Esophagus squamous epithelium (tissue), 4 donors: ENCODE measurements at regions not wholly inside any gene's neighbourhood (a gene's known extent, or its start where the extent isn't known, plus 50 kb on each side); places are given as distances from the start of the nearest gene placed in this dataset.

Source experiments
- POLR2A ChIP-seq, 4 donors: fragments of 450-650 bp; IDR thresholded peaks; one replicate each; pipeline ENCODE4 v1.6.1; 2017; ENCODE audit warnings: antibody characterized with exemption in 4 of 4, mild to moderate bottlenecking in 4 of 4, moderate library complexity in 3 of 4
- TF ChIP-seq, protein P1 (sequence below), 6 experiments: fragments of 450-650 bp in 4 of 6; fragments of 200-600 bp in 2 of 6; sonication (generic) in 2 of 6; IDR thresholded peaks; one replicate each; pipeline ENCODE4 v1.5.1; 2016 to 2019; ENCODE audit warnings: antibody characterized with exemption in 6 of 6, mild to moderate bottlenecking in 4 of 6, moderate library complexity in 4 of 6

DNA sequence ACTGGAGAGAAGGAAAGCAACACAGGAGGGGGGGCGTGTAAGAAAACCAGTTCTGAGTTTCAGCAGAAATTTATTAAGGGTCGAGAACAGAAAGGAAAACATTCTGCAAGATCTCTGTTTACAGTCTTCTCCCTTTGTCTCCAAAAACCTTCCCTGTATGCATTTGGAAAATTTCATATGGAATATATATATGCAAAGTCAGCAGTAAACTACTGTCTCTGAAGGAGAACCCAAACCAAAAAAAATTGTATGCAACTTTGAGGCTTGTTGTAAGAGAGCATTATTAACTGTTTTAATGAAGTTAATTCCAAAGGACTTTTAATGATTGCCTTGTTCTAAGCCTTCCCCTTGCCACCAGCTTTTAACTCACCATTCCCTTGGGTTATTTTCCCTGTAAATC, 238.2 kb upstream of the GPR149 start:
- TF ChIP-seq POLR2A (IDR thresholded peaks at IDR 0.05): no peak
- TF ChIP-seq, protein P1, sequence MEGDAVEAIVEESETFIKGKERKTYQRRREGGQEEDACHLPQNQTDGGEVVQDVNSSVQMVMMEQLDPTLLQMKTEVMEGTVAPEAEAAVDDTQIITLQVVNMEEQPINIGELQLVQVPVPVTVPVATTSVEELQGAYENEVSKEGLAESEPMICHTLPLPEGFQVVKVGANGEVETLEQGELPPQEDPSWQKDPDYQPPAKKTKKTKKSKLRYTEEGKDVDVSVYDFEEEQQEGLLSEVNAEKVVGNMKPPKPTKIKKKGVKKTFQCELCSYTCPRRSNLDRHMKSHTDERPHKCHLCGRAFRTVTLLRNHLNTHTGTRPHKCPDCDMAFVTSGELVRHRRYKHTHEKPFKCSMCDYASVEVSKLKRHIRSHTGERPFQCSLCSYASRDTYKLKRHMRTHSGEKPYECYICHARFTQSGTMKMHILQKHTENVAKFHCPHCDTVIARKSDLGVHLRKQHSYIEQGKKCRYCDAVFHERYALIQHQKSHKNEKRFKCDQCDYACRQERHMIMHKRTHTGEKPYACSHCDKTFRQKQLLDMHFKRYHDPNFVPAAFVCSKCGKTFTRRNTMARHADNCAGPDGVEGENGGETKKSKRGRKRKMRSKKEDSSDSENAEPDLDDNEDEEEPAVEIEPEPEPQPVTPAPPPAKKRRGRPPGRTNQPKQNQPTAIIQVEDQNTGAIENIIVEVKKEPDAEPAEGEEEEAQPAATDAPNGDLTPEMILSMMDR (IDR thresholded peaks at IDR 0.05): no peak
